Ramos (cell line): ENCODE measurements at regions not wholly inside any gene's neighbourhood (a gene's known extent, or its start where the extent isn't known, plus 50 kb on each side); places are given as distances from the start of the nearest gene placed in this dataset.
"Not testable (repeated sequence)": the region's sequence is repeated elsewhere in the genome, so short reads cannot be mapped to it uniquely, and the experiment has no call there.

Experiments
- in situ Hi-C: fragments of 300-500 bp; cut with MboI; formaldehyde crosslinking; loops from one replicate; pipeline ENCODE4 v1.14.3; 2022; ENCODE audit warnings: low sequenced_read_pairs; ENCODE audit not compliant: unreplicated experiment

- in situ Hi-C loops, result no loop called here
Observed at GRCh38 chr13:63336549-63336948, 1920.9 kb upstream of the PCDH20 start.

DNA sequence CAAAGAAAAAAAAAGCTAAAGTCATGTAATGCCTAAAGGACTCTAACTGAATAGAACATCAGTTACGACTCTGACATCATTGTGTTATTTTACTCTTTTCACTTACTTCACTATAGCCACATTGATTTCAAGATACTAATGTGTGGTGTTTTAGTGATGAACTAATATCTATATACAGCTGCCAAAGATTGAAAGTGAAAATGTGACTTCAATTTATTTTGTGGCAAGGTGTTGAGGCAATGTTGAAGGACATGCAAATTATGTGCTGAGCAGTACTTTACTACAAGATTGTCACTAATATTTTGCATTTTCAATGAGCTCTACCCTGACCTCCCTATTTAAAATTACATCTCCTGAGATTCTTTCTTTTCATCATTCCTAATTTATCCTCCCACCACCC is 1911.9 kb upstream of the PCDH20 start:
- in situ Hi-C loops, result no loop called here

DNA sequence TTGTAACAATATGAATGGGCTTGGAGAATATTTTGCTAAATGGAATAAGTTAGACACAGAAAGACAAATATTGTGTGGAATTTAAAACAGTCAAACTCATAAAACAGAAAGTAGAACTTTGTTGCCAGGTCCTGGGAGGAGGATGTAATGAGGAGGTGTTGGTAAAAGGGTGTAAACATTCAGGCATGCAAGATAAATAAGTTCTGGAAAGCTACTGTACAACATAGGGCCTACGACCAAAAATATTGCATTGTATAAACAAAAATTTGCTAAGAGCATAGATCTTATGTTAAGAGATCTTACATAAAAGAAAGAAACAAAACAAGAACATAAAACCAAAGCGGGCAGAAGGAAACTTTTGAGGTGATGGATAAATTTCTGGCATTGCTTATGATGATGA is 1907.8 kb upstream of the PCDH20 start:
- in situ Hi-C loops, result no loop called here

- in situ Hi-C loops, result no loop called here
Observed at GRCh38 chr13:63311587-63311986, 1895.9 kb upstream of the PCDH20 start.

- in situ Hi-C loops, result no loop called here
Observed at GRCh38 chr13:63308549-63309165, 1893.0 kb upstream of the PCDH20 start.

DNA sequence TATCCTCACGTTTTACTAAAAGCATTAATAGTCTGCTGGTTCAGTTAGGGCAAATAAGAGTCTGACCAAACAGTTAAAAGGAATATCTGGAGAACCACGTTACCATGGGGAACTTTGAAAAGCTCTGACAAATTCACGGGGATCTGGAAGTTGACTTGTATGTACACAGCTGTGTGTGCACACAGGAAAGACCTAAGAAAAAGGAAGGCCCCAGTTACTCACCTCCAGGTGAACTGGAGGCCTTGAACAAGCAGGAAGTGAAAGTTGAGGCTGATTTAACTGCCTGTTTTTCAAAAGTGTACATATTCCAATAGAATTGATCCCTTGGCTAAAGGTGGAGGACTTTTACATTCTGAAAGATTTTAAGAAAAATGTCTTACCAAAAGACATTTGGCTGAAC is 1891.6 kb upstream of the PCDH20 start:
- in situ Hi-C loops, result no loop called here

GRCh38 chr13:63305641-63306133 is 1890.0 kb upstream of the PCDH20 start:
- in situ Hi-C loops, result no loop called here

GRCh38 chr13:63304497-63304896 is 1888.8 kb upstream of the PCDH20 start:
- in situ Hi-C loops, result no loop called here

GRCh38 chr13:63299866-63300394 is 1884.3 kb upstream of the PCDH20 start:
- in situ Hi-C loops, result no loop called here

GRCh38 chr13:63297163-63297562 is 1881.5 kb upstream of the PCDH20 start:
- in situ Hi-C loops, result no loop called here

- in situ Hi-C loops, result no loop called here
Observed at GRCh38 chr13:63291701-63292100, 1876.1 kb upstream of the PCDH20 start.

DNA sequence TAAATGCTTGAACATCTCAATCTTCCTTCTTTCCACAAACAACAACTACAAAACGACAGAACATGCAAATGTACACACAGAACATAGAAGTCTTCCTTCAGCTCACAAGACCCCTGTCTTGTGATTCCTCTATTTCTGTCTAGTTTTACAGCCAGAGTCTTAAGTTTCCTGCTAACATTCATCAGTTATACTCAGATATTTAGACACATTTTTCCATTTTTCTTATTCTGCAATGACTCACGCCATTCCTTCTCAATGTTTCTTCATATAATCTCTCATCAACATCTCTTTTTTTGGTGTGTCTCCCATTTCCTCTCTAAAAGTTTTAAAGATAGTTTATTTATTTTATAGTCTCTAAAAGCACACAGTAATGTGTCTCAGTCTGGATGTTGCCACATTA is 1872.9 kb upstream of the PCDH20 start:
- in situ Hi-C loops, result no loop called here

DNA sequence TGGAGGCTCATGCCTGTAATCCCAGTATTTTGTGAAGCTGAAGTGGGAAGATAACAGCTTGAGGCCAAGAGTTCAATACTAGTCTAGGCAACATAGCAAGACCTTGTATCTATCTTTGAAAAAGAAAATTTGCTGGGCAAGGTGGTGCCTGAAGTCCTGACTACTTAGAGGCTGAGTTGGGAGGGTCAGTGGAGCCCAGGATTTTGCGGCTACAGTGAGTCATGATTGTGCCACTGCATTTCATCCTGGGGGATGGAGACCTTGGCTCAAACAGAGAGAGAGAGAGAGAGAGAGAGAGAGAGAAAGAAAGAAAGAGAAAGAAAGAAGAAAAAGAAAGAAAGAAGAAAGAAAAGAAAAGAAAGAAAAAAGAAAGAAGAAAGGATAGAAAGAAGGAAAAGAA is 1872.3 kb upstream of the PCDH20 start:
- in situ Hi-C loops, result no loop called here

GRCh38 chr13:63285426-63285825 is 1869.8 kb upstream of the PCDH20 start:
- in situ Hi-C loops, result no loop called here

GRCh38 chr13:63279136-63279535 is 1863.5 kb upstream of the PCDH20 start:
- in situ Hi-C loops, result no loop called here

DNA sequence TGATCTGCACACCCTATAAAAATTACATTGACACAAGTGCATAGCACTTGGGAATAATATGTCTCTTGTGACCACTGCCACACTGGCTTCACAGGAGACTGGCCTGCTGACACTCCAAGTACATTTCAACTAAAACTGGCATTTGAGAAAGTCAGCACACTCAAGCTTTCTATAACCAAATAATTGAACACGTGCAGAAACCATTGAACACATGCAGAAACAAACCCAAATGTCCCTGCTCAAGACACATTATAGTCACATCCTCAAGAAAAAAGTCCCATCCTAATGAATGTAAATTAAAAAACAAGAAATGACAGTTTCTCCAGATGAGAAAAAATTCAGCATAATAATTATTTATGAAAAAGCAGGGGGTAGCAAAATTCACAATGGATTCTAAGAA is 1859.1 kb upstream of the PCDH20 start:
- in situ Hi-C loops, result no loop called here

DNA sequence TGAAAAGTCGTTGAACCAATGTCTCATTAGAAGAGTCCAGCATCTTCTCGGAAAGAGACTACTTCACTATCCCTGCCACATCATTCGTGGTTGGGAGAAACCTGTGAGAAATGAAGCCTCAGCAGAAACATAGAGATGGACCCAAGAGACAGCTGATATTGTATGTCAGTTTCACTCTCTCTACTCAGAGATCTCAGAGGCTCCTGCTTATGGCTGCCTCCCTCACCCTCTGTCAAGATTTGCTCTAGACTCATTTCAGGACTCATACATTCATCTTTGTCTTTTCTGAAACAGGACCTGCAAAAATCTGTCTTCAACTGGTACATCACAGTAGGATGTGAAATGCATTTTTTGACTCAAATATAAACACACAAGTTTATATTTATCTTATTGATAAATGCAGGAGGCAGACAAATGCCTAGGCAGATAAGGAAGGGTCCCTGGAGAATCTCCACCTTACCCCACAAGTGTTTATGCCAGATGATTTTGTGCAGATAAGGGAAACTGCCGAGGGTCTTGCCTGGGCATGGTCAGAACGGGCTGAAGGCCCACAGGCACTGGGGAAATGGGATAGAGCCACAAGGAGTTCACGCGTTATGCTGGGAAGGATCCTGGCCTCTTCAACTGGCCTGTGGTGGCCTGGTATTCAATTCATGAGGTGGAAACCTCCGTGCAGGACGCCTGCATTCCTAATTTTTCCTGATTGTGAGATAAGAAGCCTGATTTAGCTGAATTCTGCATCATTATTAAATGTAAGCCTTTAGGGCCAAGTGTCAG is 1834.0 kb upstream of the PCDH20 start:
- in situ Hi-C loops, result no loop called here

DNA sequence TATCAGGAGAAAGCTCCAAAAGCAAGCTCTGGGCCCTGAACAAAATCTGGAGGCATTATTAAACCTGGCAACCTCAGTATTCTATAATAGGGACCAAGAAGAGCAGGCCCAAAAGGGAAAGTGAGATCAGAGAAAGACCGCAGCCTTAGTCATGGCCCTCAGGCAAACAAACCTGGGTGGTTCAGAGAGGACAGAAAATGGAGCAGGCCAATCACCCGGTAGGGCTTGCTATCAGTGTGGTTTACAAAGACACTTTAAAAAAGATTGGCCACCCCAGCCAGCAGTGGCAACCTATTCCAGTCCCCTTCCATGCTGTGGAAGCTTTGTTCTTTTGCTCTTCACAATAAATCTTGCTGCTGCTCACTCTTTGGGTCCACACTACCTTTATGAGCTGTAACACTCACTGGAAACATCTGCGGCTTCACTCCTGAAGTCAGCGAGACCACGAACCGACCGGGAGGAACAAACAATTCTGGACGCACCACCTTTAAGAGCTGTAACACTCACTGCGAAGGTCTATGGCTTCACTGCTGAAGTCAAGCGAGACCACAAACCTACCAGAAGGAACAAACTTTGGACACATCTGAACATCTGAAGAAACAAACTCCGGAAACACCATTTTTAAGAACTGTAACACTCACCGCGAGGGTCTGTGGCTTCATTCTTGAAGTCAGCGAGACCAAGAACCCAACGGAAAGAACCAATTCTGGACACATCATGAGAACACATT is 1821.2 kb upstream of the PCDH20 start:
- in situ Hi-C loops, result not testable (repeated sequence)

DNA sequence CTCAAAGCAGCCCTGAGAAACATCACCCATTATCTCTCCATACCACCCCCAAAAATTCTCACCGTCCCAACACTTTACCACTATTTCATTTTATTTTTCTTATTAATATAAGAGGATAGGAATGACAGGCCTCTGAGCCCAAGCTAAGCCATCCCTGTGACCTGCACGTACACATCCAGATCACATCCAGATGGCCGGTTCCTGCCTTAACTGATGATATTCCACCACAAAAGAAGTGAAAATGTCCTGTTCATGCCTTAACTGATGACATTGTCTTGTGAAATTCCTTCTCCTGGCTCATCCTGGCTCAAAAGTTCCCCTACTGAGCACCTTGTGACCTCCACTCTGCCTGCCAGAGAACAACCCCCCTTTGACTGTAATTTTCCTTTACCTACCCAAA is 1802.9 kb upstream of the PCDH20 start:
- in situ Hi-C loops, result not testable (repeated sequence)

- in situ Hi-C loops, result no loop called here
Observed at GRCh38 chr13:63209330-63210017, 1793.8 kb upstream of the PCDH20 start.
